Psoas muscle (tissue), 7 donors: ENCODE measurements at regions not wholly inside any gene's neighbourhood (a gene's known extent, or its start where the extent isn't known, plus 50 kb on each side); places are given as distances from the start of the nearest gene placed in this dataset.

Source experiments
- ATAC-seq, 4 donors: fragments of 200-7000 bp; cut with Tn5 transposase; one replicate each; pipeline ENCODE4 v1.9.1; 2020; ENCODE audit warnings: moderate library complexity in 3 of 4, mild to moderate bottlenecking in 2 of 4
- DNase-seq, 2 donors: peaks; one replicate each; pipeline ENCODE4 v3.0.0-alpha.2; 2020
- H3K27ac ChIP-seq: fragments of 200-600 bp; one replicate; pipeline ENCODE4 v1.8.0; 2022
- H3K27me3 ChIP-seq, 3 donors: fragments of 200-600 bp in 1 of 3; one replicate each; pipeline versions ENCODE4 v1.6.1 to v1.8.0; 2013 to 2022; ENCODE audit warnings: low read length in 2 of 3, mild to moderate bottlenecking in 2 of 3, moderate library complexity in 1 of 3; ENCODE audit not compliant: insufficient read depth in 3 of 3
- H3K36me3 ChIP-seq, 2 donors: fragments of 200-600 bp in 1 of 2; one replicate each; pipeline versions ENCODE4 v1.6.1 to v1.8.0; 2013 to 2022; ENCODE audit warnings: low read depth in 1 of 2, mild to moderate bottlenecking in 1 of 2, moderate library complexity in 1 of 2; ENCODE audit not compliant: insufficient read depth in 1 of 2
- H3K4me1 ChIP-seq: fragments of 200-600 bp; one replicate; pipeline ENCODE4 v1.8.0; 2022
- H3K4me3 ChIP-seq: fragments of 200-600 bp; one replicate; pipeline ENCODE4 v1.8.0; 2022; ENCODE audit warnings: mild to moderate bottlenecking
- H3K9me3 ChIP-seq: fragments of 200-600 bp; one replicate; pipeline ENCODE4 v1.8.0; 2022
- CTCF ChIP-seq: fragments of 200-600 bp; IDR thresholded peaks from one replicate; pipeline ENCODE4 v1.8.0; 2022; ENCODE audit warnings: antibody characterized with exemption
- WGBS, 3 donors: extraction: QIAGEN DNeasy Blood & Tissue Kit; methylation state at CpG; one replicate each; pipeline versions ENCODE4 v1.1.6 to v1.1.7; 2013; 5-methylcytosine and 5-hydroxymethylcytosine counted together
- intact Hi-C, 2 donors: fragments of 100-400 bp; cut with DNase I; formaldehyde crosslinking; loops; one replicate each; pipeline versions ENCODE4 v1.11.0 to v1.14.2; 2022
- donor health status: healthy with polysubstance abuse.
- donor health status: DM: no; HTN: no; CAD: no; lungs with moderate emphysema.
- donor health status: Bipolar disorder and iron deficiency.
- donor health status: healthy.
- donor health status: DM: yes; HTN: yes; CAD: no.
- donor health status: DM: no; HTN: no; CAD: no.
- donor health status: DM: yes; HTN: yes; CAD: no.

GRCh38 chr3:24616110-24616829, 121.6 kb upstream of the THRB start:
- no peaks in the 10 kb centered on the region for H3K36me3 ChIP-seq
- no peaks in the 10 kb centered on the region for H3K9me3 ChIP-seq
- TF ChIP-seq CTCF: no peak
- no peak overlapping the region for H3K4me3 ChIP-seq
- H3K27me3 ChIP-seq: no peaks in the 10 kb centered on the region
- no peak overlapping the region for H3K27ac ChIP-seq
- ATAC-seq: no peak
- no peak for DNase-seq
- WGBS, 3 donors: 96 to 97% (median 97%) methylated on average over 1 of the region's 1 CpG
- no peaks in the 10 kb centered on the region for H3K4me1 ChIP-seq
- intact Hi-C loops: no loop called here

GRCh38 chr3:24622138-24622537, 127.5 kb upstream of the THRB start:
- intact Hi-C loops: no loop called here
- no peaks in the 10 kb centered on the region for H3K4me1 ChIP-seq
- H3K9me3 ChIP-seq: no peaks in the 10 kb centered on the region
- no peaks in the 10 kb centered on the region for H3K36me3 ChIP-seq
- no peak for TF ChIP-seq CTCF
- 88 to 100% (median 92%) methylated on average over 1 of the region's 1 CpG for WGBS, 3 donors
- no peak overlapping the region for H3K27ac ChIP-seq
- H3K4me3 ChIP-seq: no peak overlapping the region
- H3K27me3 ChIP-seq: no peaks in the 10 kb centered on the region
- ATAC-seq (no peak), DNase-seq (no peak)

- H3K36me3 ChIP-seq: no peaks in the 10 kb centered on the region
- DNase-seq (no peak), ATAC-seq (no peak)
- H3K4me3 ChIP-seq: no peak overlapping the region
- TF ChIP-seq CTCF: no peak
- no peaks in the 10 kb centered on the region for H3K27me3 ChIP-seq
- WGBS, 3 donors: 71 to 74% (median 72%) methylated on average over 3 of the region's 3 CpGs
- H3K9me3 ChIP-seq: no peaks in the 10 kb centered on the region
- intact Hi-C loops: no loop called here
- no peak overlapping the region for H3K27ac ChIP-seq
- peaks cover under 1% of the 10 kb centered on the region for H3K4me1 ChIP-seq
Observed at GRCh38 chr3:24622696-24623225, 128.1 kb upstream of the THRB start.

- ATAC-seq: no peak
- no peak for TF ChIP-seq CTCF
- Histone ChIP-seq H3K27ac (no peak overlapping the region), H3K36me3 (no peaks in the 10 kb centered on the region), H3K4me1 (peaks cover 9% of the 10 kb centered on the region), H3K4me3 (no peak overlapping the region), H3K27me3 (no peaks in the 10 kb centered on the region), H3K9me3 (no peaks in the 10 kb centered on the region)
- intact Hi-C loops: no loop called here
- 83 to 87% (median 84%) methylated on average over 3 of the region's 3 CpGs for WGBS, 3 donors
- no peak for DNase-seq
Observed at GRCh38 chr3:24623657-24624056, 129.0 kb upstream of the THRB start.
